Immature natural killer cell (primary cell): ENCODE measurements at regions not wholly inside any gene's neighbourhood (a gene's known extent, or its start where the extent isn't known, plus 50 kb on each side); places are given as distances from the start of the nearest gene placed in this dataset.
"Not testable (repeated sequence)": the region's sequence is repeated elsewhere in the genome, so short reads cannot be mapped to it uniquely, and the experiment has no call there.

Source experiments
- DNase-seq, 3 donors: peaks; one replicate each; pipeline ENCODE4 v3.0.0; 2022; ENCODE audit warnings: mixed read lengths in 1 of 3
- H3K27ac Mint-ChIP-seq, 6 donors: one replicate each; pipeline ENCODE4 v1.8.0; 2020; ENCODE audit warnings: mixed read lengths in 6 of 6, mild to moderate bottlenecking in 5 of 6, inconsistent platforms in 4 of 6, moderate library complexity in 3 of 6
- H3K27me3 Mint-ChIP-seq, 3 donors: one replicate each; pipeline ENCODE4 v1.8.0; 2020 to 2021; ENCODE audit warnings: low read depth in 3 of 3, mild to moderate bottlenecking in 3 of 3, mixed read lengths in 3 of 3, moderate library complexity in 3 of 3, inconsistent platforms in 1 of 3
- H3K36me3 Mint-ChIP-seq, 3 donors: one replicate each; pipeline ENCODE4 v1.8.0; 2020; ENCODE audit warnings: mixed read lengths in 3 of 3, inconsistent platforms in 2 of 3, mild to moderate bottlenecking in 2 of 3
- H3K4me1 Mint-ChIP-seq, 2 donors: one replicate each; pipeline ENCODE4 v1.8.0; 2020; ENCODE audit warnings: inconsistent platforms in 2 of 2, mild to moderate bottlenecking in 2 of 2, mixed read lengths in 2 of 2, moderate library complexity in 1 of 2
- H3K4me3 Mint-ChIP-seq, 5 donors: one replicate each; pipeline ENCODE4 v1.8.0; 2020; ENCODE audit warnings: mild to moderate bottlenecking in 5 of 5, mixed read lengths in 5 of 5, inconsistent platforms in 3 of 5, moderate library complexity in 3 of 5
- H3K9me3 Mint-ChIP-seq, 6 donors: one replicate each; pipeline ENCODE4 v1.8.0; 2020; ENCODE audit warnings: mild to moderate bottlenecking in 6 of 6, mixed read lengths in 6 of 6, inconsistent platforms in 4 of 6, moderate library complexity in 3 of 6

GRCh38 chr6:99668036-99668705 is 61.5 kb downstream of the PRDM13 start:
- H3K4me1 Mint-ChIP-seq: no peaks in the 10 kb centered on the region
- H3K27me3 Mint-ChIP-seq: peaks cover 2 to 4% (median 2%) of the 10 kb centered on the region in 3 donors

GRCh38 chr6:99689916-99690685 is 83.5 kb downstream of the PRDM13 start:
- peaks cover 0 to 11% (median 1%) of the 10 kb centered on the region in 3 donors for H3K27me3 Mint-ChIP-seq
- no peak overlapping the region for H3K4me3 Mint-ChIP-seq
- H3K9me3 Mint-ChIP-seq: peaks cover 0 to 11% (median 6%) of the 10 kb centered on the region in 6 donors
- H3K27ac Mint-ChIP-seq: no peak overlapping the region
- no peaks in the 10 kb centered on the region for H3K4me1 Mint-ChIP-seq
- no peak for DNase-seq
- no peaks in the 10 kb centered on the region for H3K36me3 Mint-ChIP-seq

More at GRCh38 chr6:99668036-99668705, 61.5 kb downstream of the PRDM13 start:
- DNase-seq: no peak
- Mint-ChIP-seq H3K4me3 (no peak overlapping the region), H3K27ac (no peak overlapping the region), H3K36me3 (no peaks in the 10 kb centered on the region), H3K9me3 (no peaks in the 10 kb centered on the region)

GRCh38 chr6:99702287-99702686 is 95.7 kb downstream of the PRDM13 start:
- peaks cover 7 to 10% (median 7%) of the 10 kb centered on the region in 3 donors for H3K27me3 Mint-ChIP-seq
- H3K9me3 Mint-ChIP-seq, H3K4me3 Mint-ChIP-seq, DNase-seq, H3K4me1 Mint-ChIP-seq, H3K27ac Mint-ChIP-seq, H3K36me3 Mint-ChIP-seq: not testable (repeated sequence)

GRCh38 chr6:99709062-99709461 is 102.4 kb downstream of the PRDM13 start:
- peaks cover 0 to 2% (median 0%) of the 10 kb centered on the region in 6 donors for H3K9me3 Mint-ChIP-seq

GRCh38 chr6:99711302-99711701 is 104.7 kb downstream of the PRDM13 start:
- Mint-ChIP-seq H3K9me3 (peaks cover 0 to 3% (median 0%) of the 10 kb centered on the region in 6 donors), H3K27ac (no peak overlapping the region), H3K4me3 (no peak overlapping the region), H3K27me3 (peaks cover 0 to 5% (median 0%) of the 10 kb centered on the region in 3 donors), H3K4me1 (no peaks in the 10 kb centered on the region), H3K36me3 (no peaks in the 10 kb centered on the region)
- DNase-seq: no peak

More at GRCh38 chr6:99709062-99709461, 102.4 kb downstream of the PRDM13 start:
- Mint-ChIP-seq H3K27me3 (peaks cover 2 to 7% (median 3%) of the 10 kb centered on the region in 3 donors), H3K36me3 (no peaks in the 10 kb centered on the region), H3K27ac (no peak overlapping the region), H3K4me3 (no peak overlapping the region), H3K4me1 (no peaks in the 10 kb centered on the region)
- no peak for DNase-seq

- Mint-ChIP-seq H3K27me3 (peaks cover 0 to 5% (median 0%) of the 10 kb centered on the region in 3 donors), H3K4me3 (no peak overlapping the region), H3K36me3 (no peaks in the 10 kb centered on the region), H3K27ac (no peak overlapping the region), H3K9me3 (peaks cover 0 to 8% (median 0%) of the 10 kb centered on the region in 6 donors), H3K4me1 (no peaks in the 10 kb centered on the region)
- no peak for DNase-seq
These were observed 105.3 kb downstream of the PRDM13 start for GRCh38 chr6:99711925-99712324.

- DNase-seq: no peak
These were observed 105.9 kb downstream of the PRDM13 start for GRCh38 chr6:99712519-99712918.

GRCh38 chr6:99722043-99722442 is 115.4 kb downstream of the PRDM13 start:
- not testable (repeated sequence) for H3K27me3 Mint-ChIP-seq, H3K36me3 Mint-ChIP-seq, H3K4me1 Mint-ChIP-seq, DNase-seq, H3K9me3 Mint-ChIP-seq, H3K27ac Mint-ChIP-seq, H3K4me3 Mint-ChIP-seq

More at GRCh38 chr6:99712519-99712918, 105.9 kb downstream of the PRDM13 start:
- no peak overlapping the region for H3K4me3 Mint-ChIP-seq
- H3K36me3 Mint-ChIP-seq: no peaks in the 10 kb centered on the region
- peaks cover 0 to 10% (median 1%) of the 10 kb centered on the region in 6 donors for H3K9me3 Mint-ChIP-seq
- no peak overlapping the region for H3K27ac Mint-ChIP-seq
- no peaks in the 10 kb centered on the region for H3K4me1 Mint-ChIP-seq
- H3K27me3 Mint-ChIP-seq: peaks cover 0 to 8% (median 0%) of the 10 kb centered on the region in 3 donors

- not testable (repeated sequence) for DNase-seq, H3K4me1 Mint-ChIP-seq, H3K27ac Mint-ChIP-seq, H3K4me3 Mint-ChIP-seq, H3K9me3 Mint-ChIP-seq, H3K36me3 Mint-ChIP-seq
- peaks cover 0 to 10% (median 3%) of the 10 kb centered on the region in 3 donors for H3K27me3 Mint-ChIP-seq
These were observed 123.6 kb downstream of the PRDM13 start for GRCh38 chr6:99730237-99730636.

GRCh38 chr6:99736302-99736701 is 129.7 kb downstream of the PRDM13 start:
- no peak for DNase-seq
- no peaks in the 10 kb centered on the region for H3K4me1 Mint-ChIP-seq
- peaks cover 7 to 21% (median 10%) of the 10 kb centered on the region in 3 donors for H3K27me3 Mint-ChIP-seq
- no peak overlapping the region for H3K27ac Mint-ChIP-seq
- no peak overlapping the region for H3K4me3 Mint-ChIP-seq
- no peaks in the 10 kb centered on the region for H3K36me3 Mint-ChIP-seq
- H3K9me3 Mint-ChIP-seq: no peaks in the 10 kb centered on the region

GRCh38 chr6:99739526-99739925 is 132.9 kb downstream of the PRDM13 start:
- peaks cover 7 to 24% (median 11%) of the 10 kb centered on the region in 3 donors for H3K27me3 Mint-ChIP-seq
- H3K4me1 Mint-ChIP-seq: no peaks in the 10 kb centered on the region
- H3K9me3 Mint-ChIP-seq: no peaks in the 10 kb centered on the region
- H3K36me3 Mint-ChIP-seq: no peaks in the 10 kb centered on the region
- H3K27ac Mint-ChIP-seq: no peak overlapping the region
- no peak overlapping the region for H3K4me3 Mint-ChIP-seq
- DNase-seq: no peak

GRCh38 chr6:99741092-99741491 is 134.5 kb downstream of the PRDM13 start:
- Mint-ChIP-seq H3K4me1 (no peaks in the 10 kb centered on the region), H3K27me3 (peaks cover 4 to 18% (median 13%) of the 10 kb centered on the region in 3 donors), H3K9me3 (peaks cover 0 to 2% (median 0%) of the 10 kb centered on the region in 6 donors), H3K27ac (no peak overlapping the region), H3K36me3 (no peaks in the 10 kb centered on the region), H3K4me3 (no peak overlapping the region)
- no peak for DNase-seq

GRCh38 chr6:99743647-99744046 is 137.0 kb downstream of the PRDM13 start:
- no peaks in the 10 kb centered on the region for H3K36me3 Mint-ChIP-seq
- no peak overlapping the region for H3K27ac Mint-ChIP-seq
- no peaks in the 10 kb centered on the region for H3K4me1 Mint-ChIP-seq
- no peak for DNase-seq
- peaks cover 0 to 2% (median 0%) of the 10 kb centered on the region in 6 donors for H3K9me3 Mint-ChIP-seq
- H3K4me3 Mint-ChIP-seq: no peak overlapping the region
- peaks cover 3 to 16% (median 15%) of the 10 kb centered on the region in 3 donors for H3K27me3 Mint-ChIP-seq

- H3K4me1 Mint-ChIP-seq: no peaks in the 10 kb centered on the region
- H3K36me3 Mint-ChIP-seq: no peaks in the 10 kb centered on the region
- peaks cover 0 to 14% (median 13%) of the 10 kb centered on the region in 3 donors for H3K27me3 Mint-ChIP-seq
- no peak for DNase-seq
- no peak overlapping the region for H3K4me3 Mint-ChIP-seq
- H3K9me3 Mint-ChIP-seq: peaks cover 0 to 2% (median 0%) of the 10 kb centered on the region in 6 donors
- no peak overlapping the region for H3K27ac Mint-ChIP-seq
These were observed 139.0 kb downstream of the PRDM13 start for GRCh38 chr6:99745651-99746050.
